GM12878 (cell line): ENCODE measurements at regions not wholly inside any gene's neighbourhood (a gene's known extent, or its start where the extent isn't known, plus 50 kb on each side); places are given as distances from the start of the nearest gene placed in this dataset.

Experiments
- BHLHE40 ChIP-seq, 2 experiments: fragments of 450-650 bp in 1 of 2; IDR thresholded peaks; 2 replicates each; pipeline ENCODE4 v1.6.1; 2011 to 2017; ENCODE audit warnings: low read depth in 2 of 2, borderline replicate concordance in 1 of 2, improper control_type of control experiment in 1 of 2, low read length in 1 of 2, mild to moderate bottlenecking in 1 of 2
- MTA3 ChIP-seq: IDR thresholded peaks from 2 replicates; pipeline ENCODE4 v1.6.1; 2012; ENCODE audit warnings: low read length, inconsistent platforms, borderline replicate concordance
- TF ChIP-seq, protein P1 (sequence below): IDR thresholded peaks from 2 replicates; pipeline ENCODE4 v1.6.1; 2012; ENCODE audit warnings: improper control_type of control experiment, low read depth, low read length; ENCODE audit not compliant: insufficient replicate concordance
- TF ChIP-seq, protein P2 (sequence below): fragments of 450-650 bp; IDR thresholded peaks from 2 replicates; pipeline ENCODE4 v1.6.1; 2018; ENCODE audit warnings: mild to moderate bottlenecking, low read depth, moderate library complexity; ENCODE audit not compliant: partially characterized antibody
- TF ChIP-seq, protein P3 (sequence below): fragments of 450-650 bp; IDR thresholded peaks from 2 replicates; pipeline ENCODE4 v1.6.1; 2014; ENCODE audit warnings: mild to moderate bottlenecking
- TF ChIP-seq, protein P4 (sequence below): fragments of 450-650 bp; IDR thresholded peaks from 2 replicates; pipeline ENCODE4 v1.6.1; 2017; ENCODE audit warnings: mild to moderate bottlenecking, low read depth, inconsistent platforms; ENCODE audit not compliant: poor library complexity, severe bottlenecking
- TF ChIP-seq, protein P5 (sequence below): IDR thresholded peaks from 2 replicates; pipeline ENCODE4 v1.6.1; 2012; ENCODE audit warnings: low read depth, low read length, improper control_type of control experiment

DNA sequence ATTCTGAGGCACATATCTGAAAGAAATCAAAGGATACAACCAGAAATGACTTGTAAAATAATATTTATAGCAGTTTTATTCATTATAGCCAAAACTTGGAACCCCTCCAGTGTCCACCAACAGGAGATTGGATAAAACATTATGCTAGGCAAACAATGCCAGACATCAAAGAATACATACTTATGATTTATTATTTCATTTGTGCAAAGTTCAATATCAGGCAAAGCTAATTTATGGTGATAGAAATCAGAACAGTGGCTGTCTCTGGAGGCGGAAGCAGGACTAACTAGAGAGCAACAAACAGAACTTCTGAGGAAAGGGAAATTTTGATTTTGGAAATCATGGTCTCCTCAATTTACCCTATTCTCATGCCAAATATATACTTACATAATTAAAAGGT is 193.1 kb downstream of the ICE1 start (continued):
- no peak for TF ChIP-seq MTA3
- TF ChIP-seq BHLHE40 (IDR thresholded peaks at IDR 0.05; ENCODE audit: borderline replicate concordance in 1 of 2, low read depth in 2 of 2, low read length in 1 of 2): no peak
- TF ChIP-seq, protein P1, sequence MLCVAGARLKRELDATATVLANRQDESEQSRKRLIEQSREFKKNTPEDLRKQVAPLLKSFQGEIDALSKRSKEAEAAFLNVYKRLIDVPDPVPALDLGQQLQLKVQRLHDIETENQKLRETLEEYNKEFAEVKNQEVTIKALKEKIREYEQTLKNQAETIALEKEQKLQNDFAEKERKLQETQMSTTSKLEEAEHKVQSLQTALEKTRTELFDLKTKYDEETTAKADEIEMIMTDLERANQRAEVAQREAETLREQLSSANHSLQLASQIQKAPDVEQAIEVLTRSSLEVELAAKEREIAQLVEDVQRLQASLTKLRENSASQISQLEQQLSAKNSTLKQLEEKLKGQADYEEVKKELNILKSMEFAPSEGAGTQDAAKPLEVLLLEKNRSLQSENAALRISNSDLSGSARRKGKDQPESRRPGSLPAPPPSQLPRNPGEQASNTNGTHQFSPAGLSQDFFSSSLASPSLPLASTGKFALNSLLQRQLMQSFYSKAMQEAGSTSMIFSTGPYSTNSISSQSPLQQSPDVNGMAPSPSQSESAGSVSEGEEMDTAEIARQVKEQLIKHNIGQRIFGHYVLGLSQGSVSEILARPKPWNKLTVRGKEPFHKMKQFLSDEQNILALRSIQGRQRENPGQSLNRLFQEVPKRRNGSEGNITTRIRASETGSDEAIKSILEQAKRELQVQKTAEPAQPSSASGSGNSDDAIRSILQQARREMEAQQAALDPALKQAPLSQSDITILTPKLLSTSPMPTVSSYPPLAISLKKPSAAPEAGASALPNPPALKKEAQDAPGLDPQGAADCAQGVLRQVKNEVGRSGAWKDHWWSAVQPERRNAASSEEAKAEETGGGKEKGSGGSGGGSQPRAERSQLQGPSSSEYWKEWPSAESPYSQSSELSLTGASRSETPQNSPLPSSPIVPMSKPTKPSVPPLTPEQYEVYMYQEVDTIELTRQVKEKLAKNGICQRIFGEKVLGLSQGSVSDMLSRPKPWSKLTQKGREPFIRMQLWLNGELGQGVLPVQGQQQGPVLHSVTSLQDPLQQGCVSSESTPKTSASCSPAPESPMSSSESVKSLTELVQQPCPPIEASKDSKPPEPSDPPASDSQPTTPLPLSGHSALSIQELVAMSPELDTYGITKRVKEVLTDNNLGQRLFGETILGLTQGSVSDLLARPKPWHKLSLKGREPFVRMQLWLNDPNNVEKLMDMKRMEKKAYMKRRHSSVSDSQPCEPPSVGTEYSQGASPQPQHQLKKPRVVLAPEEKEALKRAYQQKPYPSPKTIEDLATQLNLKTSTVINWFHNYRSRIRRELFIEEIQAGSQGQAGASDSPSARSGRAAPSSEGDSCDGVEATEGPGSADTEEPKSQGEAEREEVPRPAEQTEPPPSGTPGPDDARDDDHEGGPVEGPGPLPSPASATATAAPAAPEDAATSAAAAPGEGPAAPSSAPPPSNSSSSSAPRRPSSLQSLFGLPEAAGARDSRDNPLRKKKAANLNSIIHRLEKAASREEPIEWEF: no peak
- TF ChIP-seq, protein P2, sequence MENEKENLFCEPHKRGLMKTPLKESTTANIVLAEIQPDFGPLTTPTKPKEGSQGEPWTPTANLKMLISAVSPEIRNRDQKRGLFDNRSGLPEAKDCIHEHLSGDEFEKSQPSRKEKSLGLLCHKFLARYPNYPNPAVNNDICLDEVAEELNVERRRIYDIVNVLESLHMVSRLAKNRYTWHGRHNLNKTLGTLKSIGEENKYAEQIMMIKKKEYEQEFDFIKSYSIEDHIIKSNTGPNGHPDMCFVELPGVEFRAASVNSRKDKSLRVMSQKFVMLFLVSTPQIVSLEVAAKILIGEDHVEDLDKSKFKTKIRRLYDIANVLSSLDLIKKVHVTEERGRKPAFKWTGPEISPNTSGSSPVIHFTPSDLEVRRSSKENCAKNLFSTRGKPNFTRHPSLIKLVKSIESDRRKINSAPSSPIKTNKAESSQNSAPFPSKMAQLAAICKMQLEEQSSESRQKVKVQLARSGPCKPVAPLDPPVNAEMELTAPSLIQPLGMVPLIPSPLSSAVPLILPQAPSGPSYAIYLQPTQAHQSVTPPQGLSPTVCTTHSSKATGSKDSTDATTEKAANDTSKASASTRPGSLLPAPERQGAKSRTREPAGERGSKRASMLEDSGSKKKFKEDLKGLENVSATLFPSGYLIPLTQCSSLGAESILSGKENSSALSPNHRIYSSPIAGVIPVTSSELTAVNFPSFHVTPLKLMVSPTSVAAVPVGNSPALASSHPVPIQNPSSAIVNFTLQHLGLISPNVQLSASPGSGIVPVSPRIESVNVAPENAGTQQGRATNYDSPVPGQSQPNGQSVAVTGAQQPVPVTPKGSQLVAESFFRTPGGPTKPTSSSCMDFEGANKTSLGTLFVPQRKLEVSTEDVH: no peak
- TF ChIP-seq, protein P3, sequence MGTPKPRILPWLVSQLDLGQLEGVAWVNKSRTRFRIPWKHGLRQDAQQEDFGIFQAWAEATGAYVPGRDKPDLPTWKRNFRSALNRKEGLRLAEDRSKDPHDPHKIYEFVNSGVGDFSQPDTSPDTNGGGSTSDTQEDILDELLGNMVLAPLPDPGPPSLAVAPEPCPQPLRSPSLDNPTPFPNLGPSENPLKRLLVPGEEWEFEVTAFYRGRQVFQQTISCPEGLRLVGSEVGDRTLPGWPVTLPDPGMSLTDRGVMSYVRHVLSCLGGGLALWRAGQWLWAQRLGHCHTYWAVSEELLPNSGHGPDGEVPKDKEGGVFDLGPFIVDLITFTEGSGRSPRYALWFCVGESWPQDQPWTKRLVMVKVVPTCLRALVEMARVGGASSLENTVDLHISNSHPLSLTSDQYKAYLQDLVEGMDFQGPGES: no peak
- TF ChIP-seq, protein P4, sequence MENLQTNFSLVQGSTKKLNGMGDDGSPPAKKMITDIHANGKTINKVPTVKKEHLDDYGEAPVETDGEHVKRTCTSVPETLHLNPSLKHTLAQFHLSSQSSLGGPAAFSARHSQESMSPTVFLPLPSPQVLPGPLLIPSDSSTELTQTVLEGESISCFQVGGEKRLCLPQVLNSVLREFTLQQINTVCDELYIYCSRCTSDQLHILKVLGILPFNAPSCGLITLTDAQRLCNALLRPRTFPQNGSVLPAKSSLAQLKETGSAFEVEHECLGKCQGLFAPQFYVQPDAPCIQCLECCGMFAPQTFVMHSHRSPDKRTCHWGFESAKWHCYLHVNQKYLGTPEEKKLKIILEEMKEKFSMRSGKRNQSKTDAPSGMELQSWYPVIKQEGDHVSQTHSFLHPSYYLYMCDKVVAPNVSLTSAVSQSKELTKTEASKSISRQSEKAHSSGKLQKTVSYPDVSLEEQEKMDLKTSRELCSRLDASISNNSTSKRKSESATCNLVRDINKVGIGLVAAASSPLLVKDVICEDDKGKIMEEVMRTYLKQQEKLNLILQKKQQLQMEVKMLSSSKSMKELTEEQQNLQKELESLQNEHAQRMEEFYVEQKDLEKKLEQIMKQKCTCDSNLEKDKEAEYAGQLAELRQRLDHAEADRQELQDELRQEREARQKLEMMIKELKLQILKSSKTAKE: no peak
- TF ChIP-seq, protein P5, sequence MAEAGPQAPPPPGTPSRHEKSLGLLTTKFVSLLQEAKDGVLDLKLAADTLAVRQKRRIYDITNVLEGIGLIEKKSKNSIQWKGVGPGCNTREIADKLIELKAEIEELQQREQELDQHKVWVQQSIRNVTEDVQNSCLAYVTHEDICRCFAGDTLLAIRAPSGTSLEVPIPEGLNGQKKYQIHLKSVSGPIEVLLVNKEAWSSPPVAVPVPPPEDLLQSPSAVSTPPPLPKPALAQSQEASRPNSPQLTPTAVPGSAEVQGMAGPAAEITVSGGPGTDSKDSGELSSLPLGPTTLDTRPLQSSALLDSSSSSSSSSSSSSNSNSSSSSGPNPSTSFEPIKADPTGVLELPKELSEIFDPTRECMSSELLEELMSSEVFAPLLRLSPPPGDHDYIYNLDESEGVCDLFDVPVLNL: no peak
